H1 (cell line): ENCODE measurements at regions not wholly inside any gene's neighbourhood (a gene's known extent, or its start where the extent isn't known, plus 50 kb on each side); places are given as distances from the start of the nearest gene placed in this dataset.

ENCODE experiments used
- CTCF ChIA-PET: fragments of 300-600 bp; sonication (Branson Sonifier 250); formaldehyde crosslinking; loops from one replicate; lab custom pipeline; 2021; ENCODE audit not compliant: partially characterized antibody; lab: Charles Lee
- POLR2A ChIA-PET: fragments of 300-600 bp; sonication (Branson Sonifier 250); formaldehyde crosslinking; loops from one replicate; lab custom pipeline; 2021; ENCODE audit warnings: inconsistent platforms; ENCODE audit not compliant: partially characterized antibody; lab: Charles Lee
- DNase-seq, 2 experiments: peaks; one replicate each; pipeline versions ENCODE4 v3.0.0 to v3.0.0-alpha.2; 2010 to 2022; ENCODE audit warnings: low spot score in 2 of 2, low read depth in 1 of 2, mixed read lengths in 1 of 2
- FAIRE-seq: peaks from 2 replicates; lab custom pipeline; 2011; peaks lifted over from hg19 to GRCh38; lab: Jason Lieb, UNC
- H2AFZ ChIP-seq: 2 replicates; pipeline ENCODE4 v1.8.1; 2012; ENCODE audit warnings: low read length, inconsistent platforms
- H2AK5ac ChIP-seq: 2 replicates; pipeline ENCODE4 v1.6.1; 2013; ENCODE audit warnings: low read depth, low read length
- H2BK120ac ChIP-seq: replicated peaks from 2 replicates; pipeline ENCODE3; 2013; ENCODE audit warnings: low read depth, low read length, inconsistent platforms
- H2BK12ac ChIP-seq: 2 replicates; pipeline ENCODE4 v1.6.1; 2013; ENCODE audit warnings: low read depth, low read length
- H2BK15ac ChIP-seq: 2 replicates; pipeline ENCODE4 v1.6.1; 2013; ENCODE audit warnings: low read length
- H2BK20ac ChIP-seq: 2 replicates; pipeline ENCODE4 v1.6.1; 2013; ENCODE audit warnings: low read length
- H2BK5ac ChIP-seq: 2 replicates; pipeline ENCODE4 v1.6.1; 2013; ENCODE audit warnings: low read depth, low read length
- H3K14ac ChIP-seq: 2 replicates; pipeline ENCODE4 v1.6.1; 2013; ENCODE audit warnings: inconsistent platforms; ENCODE audit not compliant: insufficient read length
- H3K18ac ChIP-seq: 2 replicates; pipeline ENCODE4 v1.6.1; 2013; ENCODE audit warnings: low read length; ENCODE audit errors: extremely low read depth
- H3K23ac ChIP-seq: 2 replicates; pipeline ENCODE4 v1.6.1; 2013; ENCODE audit warnings: inconsistent platforms; ENCODE audit not compliant: insufficient read length
- H3K23me2 ChIP-seq: 2 replicates; pipeline ENCODE4 v1.6.1; 2013; ENCODE audit warnings: low read depth, low read length
- H3K27ac ChIP-seq: 2 replicates; pipeline ENCODE4 v1.6.1; 2011; ENCODE audit warnings: low read depth, low read length, inconsistent platforms
- H3K27me3 ChIP-seq, 4 experiments: replicated peaks in 1 of 4; 1 replicate in 1 of 4; 2 replicates in 3 of 4; pipeline versions ENCODE4 v1.6.1 to v1.8.1; 2011 to 2013; ENCODE audit warnings: low read length in 3 of 4, mild to moderate bottlenecking in 3 of 4, inconsistent platforms in 2 of 4, mixed read lengths in 2 of 4, moderate library complexity in 1 of 4; ENCODE audit not compliant: control insufficient read depth in 3 of 4, insufficient read depth in 3 of 4; ENCODE audit errors: extremely low read depth in 1 of 4
- H3K36me3 ChIP-seq, 4 experiments: 2 replicates each; pipeline versions ENCODE4 v1.6.1 to v1.8.1; 2011 to 2013; ENCODE audit warnings: mild to moderate bottlenecking in 4 of 4, low read length in 3 of 4, moderate library complexity in 2 of 4, control low read depth in 1 of 4, inconsistent platforms in 1 of 4; ENCODE audit not compliant: insufficient read depth in 4 of 4, control insufficient read depth in 2 of 4
- H3K4ac ChIP-seq: replicated peaks from 2 replicates; pipeline ENCODE3; 2013; ENCODE audit warnings: low read length, low read depth, mixed read lengths, inconsistent platforms; ENCODE audit not compliant: insufficient read length
- H3K4me1 ChIP-seq, 4 experiments: replicated peaks in 1 of 4; 1 replicate in 1 of 4; 2 replicates in 3 of 4; pipeline versions ENCODE4 v1.6.1 to v1.8.1; 2011 to 2013; ENCODE audit warnings: low read length in 3 of 4, inconsistent platforms in 2 of 4, mixed read lengths in 1 of 4; ENCODE audit not compliant: insufficient read depth in 4 of 4, control insufficient read depth in 3 of 4
- H3K4me2 ChIP-seq, 2 experiments: 2 replicates each; pipeline versions ENCODE4 v1.6.1 to v1.8.1; 2011 to 2013; ENCODE audit warnings: low read depth in 2 of 2, low read length in 2 of 2, control low read depth in 1 of 2, inconsistent platforms in 1 of 2, mild to moderate bottlenecking in 1 of 2; ENCODE audit not compliant: insufficient read depth in 1 of 2
- H3K4me3 ChIP-seq, 4 experiments: fragments of 200-600, 300-600 bp in 1 of 4; sonication (generic), shearing (Covaris generic), sonication (Bioruptor Twin) in 1 of 4; 2 replicates each; pipeline versions ENCODE4 v1.5.1 to v1.8.1; 2011 to 2016; ENCODE audit warnings: low read length in 4 of 4, low read depth in 3 of 4, control low read depth in 2 of 4, inconsistent platforms in 2 of 4, mild to moderate bottlenecking in 2 of 4, mixed read lengths in 1 of 4, moderate library complexity in 1 of 4; ENCODE audit not compliant: insufficient read depth in 2 of 4; ENCODE audit errors: extremely low read depth in 1 of 4
- H3K56ac ChIP-seq: replicated peaks from 2 replicates; pipeline ENCODE3; 2013; ENCODE audit warnings: low read depth, mild to moderate bottlenecking, mixed read lengths, low read length, inconsistent platforms; ENCODE audit not compliant: insufficient read length
- H3K79me1 ChIP-seq: 2 replicates; pipeline ENCODE4 v1.6.1; 2013; ENCODE audit warnings: low read depth, low read length, control low read depth
- H3K79me2 ChIP-seq, 2 experiments: 2 replicates each; pipeline versions ENCODE4 v1.6.1 to v1.8.1; 2012 to 2013; ENCODE audit warnings: low read length in 2 of 2, mild to moderate bottlenecking in 2 of 2, inconsistent platforms in 1 of 2; ENCODE audit not compliant: insufficient read depth in 2 of 2, control insufficient read depth in 1 of 2
- H3K9ac ChIP-seq, 4 experiments: replicated peaks in 1 of 4; 1 replicate in 1 of 4; 2 replicates in 3 of 4; pipeline versions ENCODE4 v1.6.1 to v1.8.1; 2011 to 2013; ENCODE audit warnings: low read depth in 3 of 4, low read length in 3 of 4, control low read depth in 2 of 4, mild to moderate bottlenecking in 2 of 4, moderate library complexity in 2 of 4, inconsistent platforms in 1 of 4; ENCODE audit errors: extremely low read depth in 1 of 4
- H3K9me3 ChIP-seq, 2 experiments: 2 replicates each; pipeline versions ENCODE4 v1.6.1 to v1.8.1; 2012 to 2013; ENCODE audit warnings: mild to moderate bottlenecking in 2 of 2, moderate library complexity in 2 of 2, control low read depth in 1 of 2, inconsistent platforms in 1 of 2, low read depth in 1 of 2, low read length in 1 of 2, mixed read lengths in 1 of 2; ENCODE audit not compliant: insufficient read depth in 2 of 2
- H4K20me1 ChIP-seq, 2 experiments: replicated peaks in 1 of 2; 2 replicates each; pipeline versions ENCODE3 to v1.8.1; 2011 to 2013; ENCODE audit warnings: inconsistent platforms in 2 of 2, low read length in 2 of 2, mild to moderate bottlenecking in 1 of 2; ENCODE audit not compliant: insufficient read depth in 2 of 2, control insufficient read depth in 1 of 2
- H4K5ac ChIP-seq: 2 replicates; pipeline ENCODE4 v1.6.1; 2013; ENCODE audit warnings: low read length, low read depth, mixed read lengths, inconsistent platforms; ENCODE audit not compliant: insufficient read length
- H4K8ac ChIP-seq: 2 replicates; pipeline ENCODE4 v1.8.0; 2013; ENCODE audit warnings: mild to moderate bottlenecking, moderate library complexity, low read length, inconsistent platforms; ENCODE audit not compliant: insufficient read depth; ENCODE audit errors: extremely low read depth
- H4K91ac ChIP-seq: replicated peaks from 2 replicates; pipeline ENCODE3; 2013; ENCODE audit warnings: low read length, mixed read lengths, inconsistent platforms; ENCODE audit not compliant: insufficient read length
- ATF3 ChIP-seq: IDR thresholded peaks from 2 replicates; pipeline ENCODE4 v1.6.1; 2011; ENCODE audit warnings: low read depth, mild to moderate bottlenecking, low read length; ENCODE audit not compliant: insufficient read depth
- EGR1 ChIP-seq: IDR thresholded peaks from 2 replicates; pipeline ENCODE4 v1.6.1; 2011; ENCODE audit warnings: low read depth, low read length, borderline replicate concordance
- SIRT6 ChIP-seq: IDR thresholded peaks from one replicate; pipeline ENCODE4 v1.7.1; 2012; ENCODE audit warnings: low read length, inconsistent platforms
- WGBS, 2 experiments: shearing (Covaris generic) in 1 of 2; methylation state at CpG; one replicate each; pipeline versions ENCODE4 v1.1.6 to v1.1.7; 2013 to 2015; ENCODE audit warnings: low lambda C conversion rate in 2 of 2, mixed read lengths in 2 of 2, inconsistent platforms in 1 of 2, low coverage in 1 of 2, missing lambda C conversion rate in 1 of 2; ENCODE audit not compliant: insufficient replicate concordance in 2 of 2, insufficient coverage in 1 of 2, insufficient read length in 1 of 2; ENCODE audit errors: extremely low coverage in 1 of 2, missing lambda C conversion rate in 1 of 2; 5-methylcytosine and 5-hydroxymethylcytosine counted together

DNA sequence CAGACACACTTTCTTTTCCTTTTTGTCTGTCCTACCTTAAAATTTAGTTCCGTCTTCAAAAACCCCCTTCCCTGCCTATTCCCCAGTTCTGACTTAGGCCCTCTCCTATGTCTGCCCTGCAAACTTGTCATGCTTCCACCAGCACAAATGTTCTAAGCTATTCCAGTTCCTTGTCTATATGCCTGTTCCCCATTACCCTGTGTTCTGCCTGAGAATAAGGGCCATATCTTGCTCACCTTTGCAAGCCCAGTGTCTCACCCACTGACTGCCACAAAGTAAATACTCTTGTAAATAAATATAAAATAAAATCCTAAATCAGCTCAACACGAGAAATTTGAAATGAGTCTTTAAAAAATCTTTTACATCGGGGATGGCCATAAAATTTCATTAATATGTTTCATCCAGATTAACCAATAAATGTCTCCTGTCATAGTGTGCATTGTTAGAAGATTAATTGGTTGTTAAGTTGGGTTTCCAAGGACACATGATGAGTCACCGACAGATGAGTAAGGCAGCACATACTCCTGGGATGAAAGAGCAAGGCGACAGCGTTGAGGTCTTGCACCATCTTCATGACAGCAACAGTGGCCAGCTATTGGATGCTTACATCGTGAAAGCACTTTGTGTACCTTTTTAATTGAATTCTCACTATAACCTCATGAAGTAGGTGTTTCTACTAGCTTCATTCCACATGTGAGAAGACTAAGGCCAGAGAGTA lies 92.6 kb upstream of the NGF start:
- Histone ChIP-seq H4K20me1 (no peaks in the 10 kb centered on the region), H3K4me2 (no peak overlapping the region), H3K14ac (no peak overlapping the region), H3K23ac (no peak overlapping the region), H2BK12ac (no peak overlapping the region), H3K27me3 (no peaks in the 10 kb centered on the region; a peak in 1 of 7 replicates), H4K5ac (no peak overlapping the region), H2BK15ac (no peak overlapping the region), H2BK5ac (no peak overlapping the region), H2AFZ (no peak overlapping the region), H3K4ac (no peak overlapping the region), H3K36me3 (no peaks in the 10 kb centered on the region), H3K23me2 (no peaks in the 10 kb centered on the region), H3K79me2 (no peaks in the 10 kb centered on the region), H3K4me3 (no peak overlapping the region), H3K79me1 (no peaks in the 10 kb centered on the region), H2BK20ac (no peak overlapping the region), H3K9me3 (no peaks in the 10 kb centered on the region), H4K91ac (no peak overlapping the region), H3K56ac (no peak overlapping the region), H3K9ac (no peak overlapping the region), H4K8ac (no peak overlapping the region), H2AK5ac (no peak overlapping the region), H2BK120ac (no peak overlapping the region), H3K4me1 (no peaks in the 10 kb centered on the region; a peak in 1 of 7 replicates), H3K18ac (no peak overlapping the region), H3K27ac (no peak overlapping the region)
- no peak for DNase-seq
- FAIRE-seq = no peak
- 95% methylated on average over 7 of the region's 7 CpGs; no CpG with 5 or more reads in 1 of the 2 experiments for WGBS, 2 experiments
- ChIA-PET CTCF (interaction anchor here (0.6 to 1.0 kb wide), 2 partner anchors 36 to 1345 kb away, joined by 3 to 4 read pairs; no protein-coding TSS in a partner anchor), POLR2A (no interaction called here)
- TF ChIP-seq ATF3 (no peak), EGR1 (no peak), SIRT6 (no peak)
